Activated naive CD8-positive, alpha-beta T cell (primary cell): ENCODE measurements at regions not wholly inside any gene's neighbourhood (a gene's known extent, or its start where the extent isn't known, plus 50 kb on each side); places are given as distances from the start of the nearest gene placed in this dataset.

Source experiments
- H3K27ac Mint-ChIP-seq: one replicate; pipeline ENCODE4 v1.8.0; 2021; ENCODE audit warnings: mixed read lengths
- H3K27me3 Mint-ChIP-seq: one replicate; pipeline ENCODE4 v1.8.0; 2021; ENCODE audit warnings: mixed read lengths
- H3K36me3 Mint-ChIP-seq: one replicate; pipeline ENCODE4 v1.8.0; 2021; ENCODE audit warnings: mixed read lengths
- H3K4me1 Mint-ChIP-seq: one replicate; pipeline ENCODE4 v1.8.0; 2021; ENCODE audit warnings: low read depth, mixed read lengths
- H3K4me3 Mint-ChIP-seq: one replicate; pipeline ENCODE4 v1.8.0; 2021; ENCODE audit warnings: mild to moderate bottlenecking, mixed read lengths
- H3K9me3 Mint-ChIP-seq: one replicate; pipeline ENCODE4 v1.8.0; 2021; ENCODE audit warnings: low read depth, mixed read lengths

DNA sequence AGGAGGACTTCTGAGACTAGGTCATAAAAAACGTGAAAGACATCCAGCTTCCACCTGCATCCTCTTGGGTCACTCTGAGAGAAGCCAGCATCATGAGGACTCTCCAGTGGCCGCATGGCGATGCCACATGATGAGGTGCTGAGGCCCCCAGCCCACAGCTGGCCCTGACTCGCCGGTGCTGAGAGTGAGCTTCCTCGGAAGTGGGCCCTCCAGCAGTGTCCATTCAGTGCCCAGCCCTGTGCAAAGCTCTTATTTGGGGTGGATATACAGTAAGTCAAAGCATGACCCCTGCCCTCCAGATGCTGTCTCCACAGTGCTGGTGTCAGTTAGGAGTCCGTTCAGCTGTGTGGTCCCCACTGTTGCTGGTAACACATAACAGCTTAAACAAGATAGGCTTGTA is 93.6 kb upstream of the CHST15 start:
- peaks cover 8% of the 10 kb centered on the region for H3K27me3 Mint-ChIP-seq
- H3K9me3 Mint-ChIP-seq: no peaks in the 10 kb centered on the region
- no peak overlapping the region for H3K4me3 Mint-ChIP-seq

DNA sequence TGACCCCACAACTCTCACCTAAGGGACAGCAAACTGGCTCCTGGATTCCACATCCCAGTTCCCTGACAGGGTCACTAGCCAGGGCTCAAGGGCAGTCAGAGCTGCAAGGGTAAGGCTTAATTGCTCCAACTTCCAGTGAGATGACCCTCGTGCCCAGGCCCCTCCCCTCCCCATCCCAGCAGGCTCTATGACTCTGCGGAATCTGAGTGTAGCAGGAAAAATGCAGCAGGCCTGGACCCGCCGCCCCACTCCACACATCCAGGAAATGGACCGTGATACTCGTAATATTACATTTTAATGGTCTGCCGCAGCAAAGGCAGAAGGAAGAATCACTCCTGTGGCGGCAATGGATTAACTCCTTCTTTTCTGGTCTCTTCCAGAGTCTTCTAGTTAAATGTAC is 91.7 kb upstream of the CHST15 start:
- Mint-ChIP-seq H3K9me3 (no peaks in the 10 kb centered on the region), H3K27ac (no peak overlapping the region), H3K36me3 (no peaks in the 10 kb centered on the region), H3K4me3 (no peak overlapping the region), H3K4me1 (peaks cover 3% of the 10 kb centered on the region), H3K27me3 (peaks cover 1% of the 10 kb centered on the region)

More for the DNA sequence above, 93.6 kb upstream of the CHST15 start:
- Mint-ChIP-seq H3K27ac (no peak overlapping the region), H3K36me3 (no peaks in the 10 kb centered on the region), H3K4me1 (no peaks in the 10 kb centered on the region)

DNA sequence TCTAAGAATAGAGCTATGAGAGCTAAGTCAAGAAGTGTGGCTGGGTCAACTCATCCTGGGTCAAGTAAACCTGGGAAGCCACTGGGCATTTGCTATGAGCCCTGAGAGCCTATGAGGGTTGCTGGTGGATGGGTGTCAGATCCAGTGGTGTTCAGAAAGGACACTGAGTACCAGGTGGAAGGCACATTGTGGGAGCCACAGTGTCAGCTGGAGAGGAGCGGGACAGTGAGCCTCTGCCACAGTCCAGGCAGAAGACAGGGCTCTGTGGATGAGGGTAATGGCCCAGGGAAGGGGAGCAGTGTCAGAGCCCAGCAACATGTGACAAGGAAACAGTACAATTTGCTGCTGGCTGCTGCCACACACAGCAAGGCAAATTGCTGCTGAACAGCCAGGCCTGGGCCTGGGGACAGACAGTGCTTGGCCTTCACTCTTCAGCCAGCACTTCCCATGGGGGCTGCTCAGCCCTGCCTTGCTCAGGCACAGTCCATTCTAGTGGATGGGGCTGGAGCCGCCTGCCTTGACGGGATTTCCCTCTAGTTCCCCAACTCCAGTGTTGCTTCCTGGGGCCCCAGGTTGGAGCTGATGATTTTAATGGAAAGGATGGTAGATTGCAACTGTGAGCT is 90.9 kb upstream of the CHST15 start:
- Mint-ChIP-seq H3K4me1 (peaks cover 3% of the 10 kb centered on the region), H3K36me3 (no peaks in the 10 kb centered on the region), H3K9me3 (no peaks in the 10 kb centered on the region), H3K4me3 (no peak overlapping the region), H3K27me3 (no peaks in the 10 kb centered on the region), H3K27ac (no peak overlapping the region)

DNA sequence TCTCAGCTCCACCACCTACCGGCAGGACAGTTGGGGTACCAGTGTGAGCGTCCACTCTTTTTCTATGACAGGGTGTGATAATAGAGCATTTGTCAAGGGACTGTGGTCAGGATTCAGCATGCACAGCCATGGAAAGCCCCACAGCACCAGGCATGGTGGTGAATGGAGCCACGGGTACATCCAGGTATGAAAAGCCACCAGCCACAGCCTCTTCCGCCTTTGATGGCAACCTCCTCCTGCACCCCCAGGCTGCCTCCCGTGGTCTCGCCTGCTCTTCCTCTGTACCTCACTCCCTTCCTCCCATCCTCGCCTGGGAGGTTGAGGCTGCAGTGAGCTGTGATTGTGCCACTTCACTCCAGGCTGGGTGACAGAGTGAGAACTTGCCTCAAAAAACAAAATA is 90.2 kb upstream of the CHST15 start:
- Mint-ChIP-seq H3K9me3 (no peaks in the 10 kb centered on the region), H3K27me3 (no peaks in the 10 kb centered on the region), H3K36me3 (no peaks in the 10 kb centered on the region), H3K4me3 (no peak overlapping the region), H3K27ac (no peak overlapping the region), H3K4me1 (peaks cover 3% of the 10 kb centered on the region)

DNA sequence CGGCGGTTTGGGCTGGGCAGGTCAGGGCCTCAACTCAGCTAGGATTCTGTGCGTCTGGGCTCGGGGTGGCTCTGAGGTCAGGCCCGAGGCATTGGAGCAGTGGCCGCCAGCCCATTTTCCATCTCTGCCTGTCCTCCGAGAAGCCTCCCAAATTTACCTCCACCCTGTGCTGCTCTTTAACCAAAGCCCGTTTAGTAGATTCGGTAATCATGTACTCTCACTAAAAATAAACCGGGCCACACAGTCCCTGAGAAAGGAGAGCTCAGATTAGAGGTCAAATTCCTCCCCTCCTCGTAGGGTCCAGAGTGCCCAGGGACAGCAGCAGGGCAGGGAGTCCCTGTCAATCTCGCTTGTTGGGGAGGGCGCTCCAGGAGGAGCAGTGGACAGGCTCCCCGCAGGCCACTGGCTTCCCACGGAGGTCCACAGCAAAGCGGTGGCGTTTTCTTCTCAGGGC is 88.7 kb upstream of the CHST15 start:
- H3K9me3 Mint-ChIP-seq: no peaks in the 10 kb centered on the region
- H3K27me3 Mint-ChIP-seq: no peaks in the 10 kb centered on the region
- H3K4me3 Mint-ChIP-seq: no peak overlapping the region
- H3K36me3 Mint-ChIP-seq: no peaks in the 10 kb centered on the region
- peaks cover 3% of the 10 kb centered on the region for H3K4me1 Mint-ChIP-seq
- H3K27ac Mint-ChIP-seq: no peak overlapping the region

DNA sequence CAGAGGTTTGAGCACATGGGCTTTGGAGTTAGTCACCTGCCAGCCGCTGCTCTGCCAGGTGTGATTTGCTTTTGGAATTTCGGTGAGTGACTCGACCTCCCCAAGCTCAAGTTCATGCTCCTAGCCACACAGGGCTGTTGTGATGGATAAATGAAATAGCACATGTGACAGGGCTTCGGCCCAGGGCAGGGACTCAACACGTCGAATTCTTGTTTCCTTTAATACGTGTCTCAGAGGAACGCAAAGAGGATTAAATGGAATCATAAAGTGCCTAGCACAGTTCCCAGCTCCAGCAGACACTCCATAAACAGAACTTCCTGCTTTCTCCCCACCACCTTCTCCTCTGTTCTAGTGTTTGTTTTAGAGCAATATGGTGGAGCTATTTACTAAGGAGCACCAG is 88.3 kb upstream of the CHST15 start:
- H3K4me3 Mint-ChIP-seq: no peak overlapping the region
- H3K27ac Mint-ChIP-seq: no peak overlapping the region
- H3K36me3 Mint-ChIP-seq: no peaks in the 10 kb centered on the region
- no peaks in the 10 kb centered on the region for H3K9me3 Mint-ChIP-seq
- H3K27me3 Mint-ChIP-seq: no peaks in the 10 kb centered on the region
- peaks cover 3% of the 10 kb centered on the region for H3K4me1 Mint-ChIP-seq

DNA sequence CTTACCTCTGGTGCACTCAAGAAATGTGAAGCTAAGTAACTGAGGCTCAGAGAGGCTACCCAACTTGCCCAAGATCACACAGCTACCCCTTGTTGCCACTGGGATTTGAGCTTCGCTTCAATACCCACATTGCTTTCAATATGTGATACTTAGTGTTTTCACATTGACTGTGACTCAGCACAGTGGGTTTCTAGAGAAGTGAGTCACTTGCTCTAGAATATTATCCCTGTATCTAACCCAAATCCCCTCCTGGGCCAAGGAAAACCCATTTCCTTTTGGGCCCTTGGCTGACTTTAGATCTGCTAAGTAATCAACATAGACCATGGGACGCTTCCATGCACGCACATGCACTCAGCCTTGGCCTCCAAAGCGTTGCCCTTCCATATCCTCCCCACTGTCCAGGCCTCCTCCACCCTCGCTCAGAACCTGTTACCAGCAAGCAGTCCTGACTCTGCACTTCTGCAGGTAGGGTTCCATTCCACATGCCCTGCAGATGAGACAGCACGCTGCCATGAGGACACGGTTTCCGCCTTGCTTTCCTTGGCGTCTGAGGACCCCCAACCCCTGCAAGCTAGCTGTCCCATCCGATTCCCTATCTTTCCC is 87.7 kb upstream of the CHST15 start:
- no peaks in the 10 kb centered on the region for H3K27me3 Mint-ChIP-seq
- H3K4me1 Mint-ChIP-seq: peaks cover 3% of the 10 kb centered on the region
- no peak overlapping the region for H3K4me3 Mint-ChIP-seq
- no peaks in the 10 kb centered on the region for H3K36me3 Mint-ChIP-seq
- peak overlapping the region; percentile 50 for H3K27ac Mint-ChIP-seq
- no peaks in the 10 kb centered on the region for H3K9me3 Mint-ChIP-seq

DNA sequence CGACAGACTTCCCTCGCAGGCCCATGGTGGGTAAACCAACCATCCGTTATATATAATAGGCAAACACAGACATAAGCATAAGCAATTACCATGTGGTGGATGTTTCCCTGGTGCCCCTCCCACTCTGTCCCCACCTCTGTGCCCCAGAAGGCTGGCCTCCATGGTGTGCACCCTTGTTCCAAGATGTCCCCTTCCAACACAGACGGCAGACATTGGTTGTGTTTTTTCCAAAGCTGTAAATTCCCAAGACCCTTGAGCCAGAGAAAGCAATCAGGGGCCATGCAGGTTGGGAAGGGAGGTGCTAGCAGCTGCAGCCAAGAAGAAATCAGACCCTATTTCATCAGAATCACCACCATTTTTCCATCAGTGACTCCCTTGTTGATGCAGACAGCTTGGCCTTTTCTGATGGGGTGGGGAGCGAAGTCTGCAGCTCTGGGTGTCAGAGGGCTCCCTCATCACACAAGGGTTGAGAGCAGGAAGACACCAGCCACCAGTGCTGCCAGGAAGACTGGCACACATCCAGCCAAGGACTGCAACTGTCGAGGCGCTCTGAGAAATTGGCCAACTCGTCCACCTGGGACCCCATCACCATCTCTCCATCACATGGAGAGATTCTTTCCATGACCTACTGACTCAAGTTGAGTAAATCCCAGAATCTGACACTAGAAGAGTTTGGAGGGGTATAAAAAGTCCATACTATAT is 86.8 kb upstream of the CHST15 start:
- H3K4me1 Mint-ChIP-seq: peaks cover 6% of the 10 kb centered on the region
- no peaks in the 10 kb centered on the region for H3K9me3 Mint-ChIP-seq
- H3K27me3 Mint-ChIP-seq: no peaks in the 10 kb centered on the region
- no peaks in the 10 kb centered on the region for H3K36me3 Mint-ChIP-seq
- H3K4me3 Mint-ChIP-seq: no peak overlapping the region
- H3K27ac Mint-ChIP-seq: no peak overlapping the region

DNA sequence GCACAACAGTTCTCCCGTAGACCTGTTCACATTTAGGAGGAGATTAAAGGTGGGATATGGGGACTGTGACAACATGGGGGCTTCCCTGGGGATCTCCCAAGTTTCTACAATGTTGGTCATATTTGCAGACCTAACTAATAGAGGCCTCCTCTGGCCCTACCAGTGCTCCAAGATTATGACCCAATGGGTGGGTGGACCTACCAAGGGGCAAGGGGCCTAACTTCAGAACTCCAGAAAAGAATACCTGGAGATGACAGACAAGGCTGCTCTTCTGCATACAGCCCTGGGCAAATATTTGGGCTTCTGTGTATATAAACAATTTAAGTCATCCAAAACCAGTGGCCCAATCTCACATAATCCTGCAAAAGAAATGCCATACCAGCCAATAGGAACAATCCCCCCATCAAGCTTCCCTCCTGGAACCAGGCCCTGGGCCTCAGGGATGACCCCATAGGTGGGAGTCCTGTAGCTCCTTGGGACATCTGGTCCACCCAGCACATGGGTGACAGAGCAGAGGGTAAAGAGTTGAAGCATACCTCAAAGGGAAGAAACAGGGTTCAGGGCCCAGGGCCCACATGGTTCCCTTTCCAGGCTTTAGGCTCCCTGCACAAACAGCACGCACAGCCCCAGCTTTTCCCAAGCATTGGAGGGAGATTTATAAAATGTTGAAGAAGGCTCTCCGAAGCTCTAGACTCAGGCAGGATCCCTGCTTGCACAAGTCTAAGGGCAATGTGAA is 86.1 kb upstream of the CHST15 start:
- H3K36me3 Mint-ChIP-seq: no peaks in the 10 kb centered on the region
- H3K27ac Mint-ChIP-seq: no peak overlapping the region
- no peaks in the 10 kb centered on the region for H3K27me3 Mint-ChIP-seq
- H3K4me3 Mint-ChIP-seq: no peak overlapping the region
- no peaks in the 10 kb centered on the region for H3K9me3 Mint-ChIP-seq
- peaks cover 6% of the 10 kb centered on the region for H3K4me1 Mint-ChIP-seq

DNA sequence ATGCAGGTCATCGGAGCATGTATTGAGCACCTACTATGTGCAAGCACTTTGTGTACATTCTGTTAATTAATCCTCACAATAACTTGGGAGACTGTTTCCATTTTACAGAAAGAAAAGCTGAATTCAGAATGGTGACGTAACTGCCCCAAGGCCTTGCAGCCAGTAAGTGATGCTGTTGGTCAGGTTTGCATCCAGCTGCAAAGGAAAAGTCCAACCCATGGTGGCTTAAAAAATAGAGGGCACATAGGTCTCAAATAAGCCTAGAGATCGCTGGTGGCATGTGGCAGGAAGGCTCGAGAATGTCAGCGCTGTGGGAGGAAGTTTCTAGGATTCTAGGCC is 83.8 kb upstream of the CHST15 start:
- no peaks in the 10 kb centered on the region for H3K27me3 Mint-ChIP-seq
- no peaks in the 10 kb centered on the region for H3K36me3 Mint-ChIP-seq
- H3K4me1 Mint-ChIP-seq: peaks cover 6% of the 10 kb centered on the region
- no peaks in the 10 kb centered on the region for H3K9me3 Mint-ChIP-seq
- no peak overlapping the region for H3K27ac Mint-ChIP-seq
- no peak overlapping the region for H3K4me3 Mint-ChIP-seq

DNA sequence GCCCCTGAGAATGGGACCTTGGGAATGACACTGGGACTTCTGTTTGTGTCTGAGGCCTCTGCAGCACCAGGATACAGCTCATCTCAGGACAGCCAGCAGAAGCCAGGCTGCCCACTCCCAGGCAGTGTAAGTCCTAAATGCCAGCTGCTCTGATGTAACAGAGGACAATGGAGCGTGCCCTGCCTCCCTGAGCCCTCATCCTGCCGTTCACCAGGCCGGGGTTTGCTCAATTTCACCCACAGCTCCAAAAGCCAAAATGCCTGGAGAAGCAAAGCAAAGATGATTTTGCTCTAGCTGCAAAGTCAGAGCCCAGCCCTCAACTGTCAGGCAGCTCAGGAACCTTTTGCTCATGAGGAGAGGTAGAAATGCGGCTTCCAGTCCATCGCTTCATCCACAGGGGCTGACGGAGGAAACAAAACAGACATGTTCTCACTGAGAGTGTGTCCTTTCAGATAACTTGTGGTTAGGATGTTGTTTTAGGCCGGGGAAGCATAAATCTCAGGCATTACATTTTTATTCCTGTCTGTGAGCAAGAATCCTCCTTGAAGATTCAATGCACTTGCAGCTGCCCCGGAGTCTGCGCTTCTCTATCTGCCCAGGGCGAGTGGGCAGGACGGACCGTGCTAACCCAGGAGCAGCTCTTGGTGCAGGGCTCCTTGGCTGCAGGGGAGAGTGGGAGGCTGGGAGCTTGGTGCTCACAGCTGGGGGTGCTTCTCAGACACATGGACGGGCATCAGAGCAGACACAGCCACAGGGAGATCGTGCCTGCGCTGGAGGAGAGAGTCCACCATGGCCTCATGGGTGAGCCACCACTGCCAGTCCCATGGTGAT is 83.2 kb upstream of the CHST15 start:
- Mint-ChIP-seq H3K4me3 (no peak overlapping the region), H3K36me3 (no peaks in the 10 kb centered on the region), H3K4me1 (peaks cover 6% of the 10 kb centered on the region), H3K9me3 (no peaks in the 10 kb centered on the region), H3K27ac (no peak overlapping the region), H3K27me3 (no peaks in the 10 kb centered on the region)

DNA sequence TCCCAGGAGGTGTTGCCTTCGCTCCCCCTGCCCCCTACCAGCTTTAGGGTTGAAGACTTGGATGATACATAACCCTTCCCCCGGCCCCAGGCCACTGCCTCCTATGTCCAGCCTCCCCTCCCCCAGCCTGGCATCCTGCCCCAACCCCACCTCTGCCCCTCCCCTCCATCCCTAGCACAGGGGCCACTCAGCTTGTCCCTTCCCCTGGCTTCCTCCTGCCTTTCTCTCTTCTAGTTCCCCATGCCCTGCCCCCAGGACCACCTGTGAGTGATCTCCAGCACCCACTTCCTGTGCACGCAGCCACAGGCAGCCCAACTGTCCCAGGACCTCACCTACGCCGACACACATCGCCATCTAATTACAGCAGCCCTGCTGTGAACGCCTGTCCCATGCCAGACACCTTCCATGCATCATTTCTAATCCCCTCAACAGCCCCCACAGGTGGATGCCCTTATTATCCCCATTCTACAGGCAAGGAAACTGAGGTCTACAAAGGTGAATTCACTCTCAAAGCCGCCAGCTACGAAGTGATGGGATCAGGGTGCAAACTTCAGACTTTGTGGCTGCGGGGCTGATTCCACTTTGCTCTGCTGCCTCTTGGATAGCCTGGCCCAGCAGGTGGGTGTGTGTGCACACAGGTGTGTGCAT is 82.4 kb upstream of the CHST15 start:
- Mint-ChIP-seq H3K27me3 (no peaks in the 10 kb centered on the region), H3K27ac (no peak overlapping the region), H3K4me3 (no peak overlapping the region), H3K4me1 (peaks cover 3% of the 10 kb centered on the region), H3K36me3 (no peaks in the 10 kb centered on the region), H3K9me3 (no peaks in the 10 kb centered on the region)

DNA sequence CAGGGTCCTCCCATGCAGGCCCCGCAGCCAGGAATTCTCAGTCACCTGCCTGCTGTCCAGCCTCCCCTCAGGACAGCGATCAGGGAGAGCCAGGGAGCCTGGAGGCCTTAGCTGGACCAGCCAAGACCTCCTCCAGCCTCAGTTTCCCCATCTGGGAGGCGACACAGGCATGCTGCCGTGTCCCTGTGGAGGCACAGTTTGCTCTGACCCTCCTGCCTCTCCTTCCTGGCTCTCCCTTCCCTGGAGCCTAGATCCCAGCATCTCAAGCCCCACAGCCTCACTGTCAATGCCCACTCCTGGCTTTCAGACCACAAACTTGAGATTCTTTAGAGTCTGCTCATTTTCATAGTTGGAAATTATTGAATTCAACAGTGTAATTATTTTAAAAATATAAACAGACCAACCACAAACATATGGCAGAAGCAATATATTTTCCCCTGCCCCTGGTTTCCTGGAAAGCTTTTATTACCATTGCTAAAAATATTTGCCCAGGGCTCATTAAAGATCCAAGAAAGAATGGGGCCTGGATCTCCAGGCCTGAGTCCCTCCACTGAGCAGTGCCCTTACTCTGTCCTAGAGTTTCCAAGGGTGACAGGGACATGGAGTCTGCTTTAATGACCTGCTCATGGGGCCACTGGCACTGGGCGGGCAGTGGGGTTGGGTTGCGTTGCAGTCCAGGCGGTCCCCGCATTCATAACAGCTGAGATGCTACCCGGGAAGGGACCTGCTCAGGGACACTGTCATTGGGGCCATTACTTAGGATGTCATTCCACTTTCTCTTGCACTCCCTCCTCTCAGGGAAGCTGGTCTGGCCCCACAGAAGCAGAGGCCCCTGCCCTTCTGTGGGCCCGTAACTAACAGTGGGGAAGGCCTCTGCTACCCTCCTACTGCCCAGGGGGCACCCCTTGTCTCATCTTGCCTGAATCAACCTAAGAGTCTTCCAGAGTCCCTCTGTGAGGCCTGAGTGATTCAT is 81.6 kb upstream of the CHST15 start:
- no peaks in the 10 kb centered on the region for H3K36me3 Mint-ChIP-seq
- no peak overlapping the region for H3K27ac Mint-ChIP-seq
- H3K9me3 Mint-ChIP-seq: no peaks in the 10 kb centered on the region
- peaks cover 3% of the 10 kb centered on the region for H3K4me1 Mint-ChIP-seq
- H3K27me3 Mint-ChIP-seq: no peaks in the 10 kb centered on the region
- H3K4me3 Mint-ChIP-seq: no peak overlapping the region
